SIG-M5 treated with dmso at 0.1 percent for 504 hours (cell line): ENCODE measurements at regions not wholly inside any gene's neighbourhood (a gene's known extent, or its start where the extent isn't known, plus 50 kb on each side); places are given as distances from the start of the nearest gene placed in this dataset.
"Not testable (repeated sequence)": the region's sequence is repeated elsewhere in the genome, so short reads cannot be mapped to it uniquely, and the experiment has no call there.

Experiments used
- DNase-seq: peaks from one replicate; lab custom pipeline; 2025; ENCODE audit not compliant: unreplicated experiment; lab: John Stamatoyannopoulos, UW

DNA sequence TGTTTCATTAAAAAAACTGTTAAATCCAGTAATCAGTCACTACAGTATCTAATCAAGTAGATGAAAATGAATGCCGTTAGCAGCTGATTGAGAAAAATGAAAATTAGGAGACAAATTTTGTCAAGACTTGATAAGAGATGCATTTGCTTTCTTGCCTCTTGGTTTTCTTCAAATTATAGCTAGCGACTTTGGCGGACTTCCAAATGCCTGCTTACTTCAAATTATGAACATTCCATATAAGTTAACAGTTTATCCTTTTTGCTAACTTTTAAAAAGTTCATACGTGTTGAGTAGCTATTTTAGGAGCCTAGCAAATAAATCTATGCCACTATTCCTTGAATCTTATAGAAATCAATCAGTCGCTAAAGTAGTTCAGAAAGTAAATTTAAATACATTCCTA lies 58.8 kb downstream of the PPP4R3C start:
- DNase-seq: no peak

DNA sequence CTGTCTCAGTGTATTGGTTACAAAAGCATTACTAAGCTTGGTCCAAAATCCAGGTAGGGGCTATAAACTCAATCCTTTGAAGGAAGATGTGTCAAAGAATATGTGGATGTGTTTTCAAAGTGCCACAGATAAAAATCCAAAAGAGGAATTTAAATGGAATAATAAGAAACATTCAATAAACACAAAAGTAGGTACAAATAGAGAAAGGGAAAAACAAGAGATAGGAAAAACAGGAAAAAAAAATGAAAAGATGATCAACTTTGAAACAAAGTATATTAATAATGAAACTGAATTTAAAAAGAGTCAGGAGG lies 64.0 kb downstream of the PPP4R3C start:
- no peak for DNase-seq

DNA sequence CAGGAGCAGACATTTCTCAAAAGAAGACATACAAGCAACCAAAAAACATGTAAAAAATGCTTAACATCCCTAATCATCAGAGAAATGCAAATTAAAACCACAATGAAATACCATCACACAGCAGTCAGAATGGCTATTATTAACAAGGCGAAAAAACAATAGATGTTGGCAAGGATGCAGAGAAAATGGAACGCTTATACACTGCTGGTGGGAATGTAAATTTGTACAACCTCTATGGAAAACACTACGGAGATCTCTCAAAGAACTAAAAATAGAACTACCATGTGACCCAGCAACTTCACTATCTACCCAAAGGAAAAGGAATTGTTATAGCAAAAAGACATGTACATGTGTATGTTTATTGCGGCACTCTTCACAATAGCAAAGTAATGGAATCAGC lies 71.5 kb downstream of the PPP4R3C start:
- DNase-seq: no peak

DNA sequence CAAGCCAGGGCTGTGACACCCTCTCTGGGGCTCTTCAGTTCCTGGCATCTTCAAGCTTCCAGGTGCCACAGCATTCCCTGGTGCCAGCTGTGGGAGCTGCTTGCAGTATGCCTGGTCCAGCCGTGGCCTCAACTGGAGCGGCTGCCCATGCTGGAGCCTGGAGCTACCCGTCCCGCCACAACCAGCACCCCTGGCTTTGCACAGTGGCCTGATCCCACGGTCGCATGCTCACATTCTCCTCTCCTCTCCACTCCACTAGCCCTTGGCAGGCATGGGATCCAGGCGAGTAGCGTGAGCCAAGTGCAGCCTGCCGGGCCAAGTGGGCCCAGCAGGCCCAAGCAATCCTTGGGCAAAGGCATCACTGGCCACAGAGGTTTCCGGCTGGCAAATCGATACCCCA lies 81.7 kb downstream of the PPP4R3C start:
- no peak for DNase-seq

DNA sequence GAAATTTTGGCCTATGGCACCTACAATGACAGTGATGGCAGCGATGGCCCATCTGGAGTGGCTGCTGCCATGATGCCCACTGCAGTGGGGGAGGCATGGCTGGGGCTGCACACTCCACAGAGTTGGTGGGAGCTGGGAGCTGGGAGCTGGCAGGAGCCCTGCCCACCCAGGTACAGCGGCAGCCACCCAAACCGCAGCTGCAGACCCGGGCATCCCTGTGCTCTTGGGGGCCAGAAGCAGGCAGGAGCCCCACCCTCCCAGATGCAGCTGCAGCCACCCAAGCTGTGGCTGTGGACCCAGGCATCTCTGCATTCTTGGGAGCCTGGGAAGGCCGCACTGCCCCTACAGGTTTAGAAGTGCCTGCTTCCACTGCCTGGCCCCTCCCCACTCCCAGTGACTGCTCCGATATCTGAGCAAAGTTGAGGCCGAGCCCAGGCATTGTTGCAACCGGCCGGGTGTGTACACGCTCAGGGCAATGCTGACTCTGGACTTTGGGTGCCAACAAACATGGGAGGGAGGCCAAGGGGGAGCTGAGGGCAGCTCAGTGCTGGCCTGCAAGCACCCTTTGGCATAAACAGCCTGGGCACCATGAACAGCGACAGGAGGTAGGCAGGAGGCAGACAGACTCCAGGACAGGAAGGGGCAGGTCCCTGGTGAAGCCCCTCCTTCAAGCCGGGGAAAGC lies 82.8 kb downstream of the PPP4R3C start:
- no peak for DNase-seq

DNA sequence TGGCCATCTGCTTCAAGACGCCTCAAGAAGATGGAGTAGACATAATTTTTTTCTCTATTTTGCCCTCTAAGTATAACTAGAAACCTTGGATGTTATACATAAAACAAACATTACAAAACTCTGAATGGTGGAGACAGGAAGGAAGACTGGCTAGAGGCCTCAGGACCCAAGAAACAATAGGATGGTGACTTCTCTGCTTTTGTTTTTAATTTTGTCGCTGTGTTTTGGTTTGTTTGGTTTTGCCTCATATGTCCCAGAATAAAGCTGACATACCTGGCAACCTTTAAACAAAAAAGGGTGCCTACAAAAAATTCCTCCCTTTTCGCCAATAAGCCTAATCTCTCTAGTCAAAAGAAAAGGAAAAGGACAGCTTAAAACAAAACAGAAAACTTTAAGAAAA lies 109.1 kb downstream of the PPP4R3C start:
- no peak for DNase-seq

DNA sequence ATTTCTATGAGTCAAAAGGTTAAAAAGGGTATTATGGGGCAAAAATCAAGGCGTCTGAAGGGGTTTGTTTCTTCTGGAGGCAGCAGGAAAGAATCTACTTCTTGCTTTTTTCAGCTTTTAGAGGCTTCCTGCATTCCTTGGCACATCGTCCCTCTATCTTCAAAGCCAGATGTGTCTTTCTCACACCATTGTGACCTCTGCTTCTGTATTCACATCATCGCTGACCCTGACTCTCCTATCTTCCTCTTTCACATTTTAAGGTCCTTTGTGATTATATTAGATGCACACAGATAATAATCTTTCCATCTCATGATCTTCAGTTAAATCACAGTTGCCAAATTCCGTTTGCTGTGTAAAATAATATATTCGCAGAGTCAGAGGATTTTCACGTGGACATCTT lies 112.7 kb downstream of the PPP4R3C start:
- DNase-seq: no peak

DNA sequence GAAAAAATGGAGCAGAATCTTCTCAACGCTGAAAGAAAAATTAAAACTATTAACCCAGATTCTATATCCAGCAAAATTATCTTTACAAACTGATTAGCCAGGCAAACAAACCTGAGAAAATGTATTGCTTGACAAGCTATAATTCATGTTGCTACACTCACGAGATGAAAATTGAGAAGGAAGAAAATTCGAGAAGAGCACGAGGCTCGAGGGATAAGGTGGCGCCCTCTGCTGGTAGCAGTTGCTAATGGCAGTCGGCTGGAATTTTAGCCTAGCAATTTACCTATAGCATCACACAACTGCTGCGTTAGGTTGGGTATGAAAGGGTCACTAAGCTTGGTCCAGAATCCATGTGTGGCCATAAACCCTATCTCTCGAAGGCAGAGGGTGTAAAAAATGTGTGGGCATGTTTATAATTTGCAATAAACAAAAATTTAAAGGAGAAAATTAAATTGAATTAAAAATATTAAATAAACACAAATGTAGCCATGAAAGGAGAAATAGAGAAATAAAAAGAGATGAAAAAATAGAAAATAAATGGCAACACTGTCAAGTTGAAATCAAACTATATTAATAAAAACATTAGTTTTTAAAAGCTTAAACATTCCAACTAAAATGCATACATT lies 126.6 kb downstream of the PPP4R3C start:
- DNase-seq: peak; percentile 1

DNA sequence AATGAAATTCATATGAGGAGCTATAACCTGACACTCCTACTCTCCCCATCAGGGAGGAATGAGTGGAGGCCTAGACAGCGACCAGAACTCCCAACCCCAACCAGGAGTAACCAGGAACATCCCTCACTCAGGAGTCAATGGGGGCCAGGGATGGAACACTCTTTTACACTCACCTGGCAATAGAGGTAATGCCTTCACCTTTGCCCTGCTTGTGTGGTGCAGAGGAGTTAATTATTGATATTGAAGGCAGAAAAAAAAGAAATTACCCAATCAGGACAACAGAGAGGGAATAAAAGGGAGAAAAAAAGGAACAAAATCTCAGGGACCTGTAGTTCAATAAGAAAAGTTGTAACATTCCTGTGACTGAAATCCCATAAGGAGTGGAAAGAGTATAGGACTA lies 141.5 kb downstream of the PPP4R3C start:
- no peak for DNase-seq

DNA sequence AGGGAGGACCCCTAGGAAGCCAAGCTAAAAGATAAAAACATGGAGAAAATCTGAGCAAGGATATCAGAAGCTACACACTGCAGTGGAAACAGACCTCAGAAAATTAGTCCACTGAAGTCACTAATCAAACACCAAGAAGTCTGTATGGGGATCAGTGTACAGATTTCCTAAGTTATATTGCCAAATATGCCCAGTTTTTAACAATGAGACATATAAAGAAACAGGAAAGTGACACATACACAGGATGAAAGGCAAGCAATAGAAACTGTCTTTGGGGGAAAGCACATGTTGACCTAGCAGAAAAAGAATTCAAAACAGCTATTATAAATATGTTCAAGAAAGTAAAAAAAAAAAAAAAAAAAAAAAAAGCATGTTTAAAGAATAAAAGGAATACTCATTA lies 153.7 kb downstream of the PPP4R3C start:
- DNase-seq: no peak

DNA sequence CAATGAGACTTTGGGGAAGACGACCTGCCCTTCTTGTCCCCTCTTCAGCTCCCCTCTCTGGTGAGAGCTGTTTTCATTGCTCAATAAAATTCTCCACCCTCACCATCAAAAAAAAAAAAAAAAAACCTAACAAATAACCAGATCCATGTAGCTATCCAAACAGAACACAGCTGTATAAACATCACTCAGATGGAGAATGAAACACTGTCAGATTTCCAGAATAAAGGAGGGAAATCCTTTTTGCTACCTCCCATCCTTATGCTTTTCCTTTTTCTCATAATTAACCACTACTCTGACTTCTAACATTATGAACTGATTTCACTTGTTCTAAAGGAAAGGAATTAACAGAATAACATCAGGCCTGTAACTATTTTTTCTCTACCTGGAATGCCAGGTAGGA lies 155.6 kb downstream of the PPP4R3C start:
- DNase-seq: no peak

DNA sequence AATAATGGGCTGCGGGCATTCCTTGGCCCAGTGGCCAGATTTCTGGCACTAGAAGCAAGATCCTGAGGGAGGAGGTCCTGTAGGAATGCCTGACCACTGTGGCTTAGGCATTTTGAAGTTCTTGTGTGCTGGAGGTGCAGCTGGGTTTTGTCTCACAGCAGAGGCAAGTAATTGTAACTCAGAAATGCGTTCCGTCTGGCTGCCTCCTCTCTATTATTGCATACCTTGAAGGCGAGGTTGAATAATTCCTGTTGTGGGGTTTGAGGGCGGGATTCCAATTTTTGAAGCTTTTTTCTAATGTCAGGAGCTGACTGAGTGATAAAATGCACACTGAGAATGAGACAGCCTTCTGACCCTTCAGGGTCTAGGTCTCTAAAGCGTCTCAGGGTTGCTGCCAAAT lies 170.6 kb downstream of the PPP4R3C start:
- not testable (repeated sequence) for DNase-seq

DNA sequence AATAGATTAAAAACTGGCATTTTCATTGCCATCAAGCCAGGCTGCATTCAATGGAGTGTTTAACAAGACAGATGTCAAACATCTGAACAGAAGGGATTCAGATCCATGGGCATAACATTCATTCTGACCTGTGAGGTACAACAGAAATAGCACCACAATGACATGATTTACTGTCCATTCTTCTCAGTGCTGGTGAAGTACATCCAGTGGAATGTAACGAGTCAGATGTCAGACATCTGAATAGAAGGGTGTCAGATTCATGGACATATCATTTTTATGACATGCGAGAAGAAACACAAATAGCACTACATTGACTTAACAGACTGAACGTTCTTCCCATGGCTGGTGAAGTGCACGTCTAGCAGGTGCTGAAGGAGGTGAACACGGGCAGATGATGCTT lies 186.4 kb downstream of the PPP4R3C start:
- no peak for DNase-seq

DNA sequence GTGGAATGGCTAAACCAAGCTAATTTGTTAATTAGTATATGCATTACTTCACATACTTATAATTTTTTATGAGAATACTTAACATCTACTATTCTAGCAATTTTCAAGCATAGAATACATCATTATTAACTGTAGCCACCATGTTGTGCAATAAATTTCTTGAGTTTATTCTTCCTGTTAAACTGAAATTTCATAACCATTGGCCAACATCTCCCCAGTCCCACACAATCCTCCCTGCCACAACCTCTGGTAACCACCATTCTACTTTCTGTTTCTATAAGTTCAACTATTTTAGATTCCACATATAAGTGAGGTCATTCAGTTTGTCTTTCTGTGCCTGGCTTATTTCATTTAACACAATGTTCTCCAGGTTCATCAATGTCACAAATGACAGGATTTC lies 208.5 kb downstream of the PPP4R3C start:
- DNase-seq: peak; percentile 79

DNA sequence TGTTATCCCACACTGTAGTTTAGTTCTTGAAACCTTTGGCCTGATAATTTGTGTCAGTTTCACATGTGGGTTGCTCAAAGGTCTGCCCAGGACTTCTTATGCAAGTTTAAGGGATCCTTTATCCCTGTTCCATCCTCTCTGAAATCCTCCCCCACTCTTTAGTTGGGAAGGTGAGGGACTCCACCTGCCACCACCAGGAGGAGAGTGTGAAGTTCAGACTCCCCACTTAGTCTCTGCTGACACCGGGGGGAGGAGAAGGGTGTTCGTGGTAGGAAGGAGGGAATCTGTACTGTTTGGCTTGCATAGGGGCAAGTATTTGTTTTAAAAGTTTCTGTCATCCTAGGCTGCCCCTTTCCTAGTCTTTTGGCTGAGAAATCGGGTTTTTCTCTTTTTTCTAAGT lies 211.8 kb downstream of the PPP4R3C start:
- no peak for DNase-seq

DNA sequence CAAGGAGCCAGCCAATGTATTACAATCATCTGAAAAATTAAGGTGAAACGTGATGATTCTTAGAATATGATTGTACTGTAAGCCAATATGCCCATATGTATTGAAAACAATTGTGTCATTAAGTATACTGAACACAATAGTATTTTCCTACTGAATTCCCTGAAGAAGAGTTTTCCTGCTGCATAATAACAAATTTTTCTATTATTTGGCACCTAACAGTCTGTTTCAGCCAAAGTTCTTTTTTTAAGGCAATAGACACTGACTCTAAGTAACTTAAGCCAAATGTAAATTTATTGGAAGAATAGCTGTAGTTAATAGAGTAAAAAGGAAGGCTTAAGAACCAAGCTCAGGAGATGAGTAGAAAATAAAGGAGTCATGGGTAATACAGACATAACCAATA lies 220.6 kb downstream of the PPP4R3C start:
- no peak for DNase-seq

DNA sequence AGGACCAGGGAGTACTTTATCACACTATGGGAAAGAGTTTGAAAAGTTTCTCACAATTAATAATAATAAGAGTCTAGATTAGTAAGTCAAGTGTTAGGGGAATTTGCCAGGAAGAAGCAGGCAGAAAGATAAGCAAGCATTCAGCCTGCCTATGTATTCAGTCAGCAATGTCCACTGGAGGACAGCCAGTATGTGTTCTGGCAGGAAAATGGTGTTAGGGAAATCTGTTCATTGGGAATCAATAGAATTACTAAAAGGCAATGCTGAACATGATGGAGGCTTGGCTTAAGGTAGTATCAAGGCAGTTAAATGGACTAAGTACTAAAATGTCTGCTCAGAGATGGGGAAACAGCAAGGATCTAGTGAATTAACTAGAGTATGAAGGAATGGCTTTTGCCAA lies 221.2 kb downstream of the PPP4R3C start:
- no peak for DNase-seq

DNA sequence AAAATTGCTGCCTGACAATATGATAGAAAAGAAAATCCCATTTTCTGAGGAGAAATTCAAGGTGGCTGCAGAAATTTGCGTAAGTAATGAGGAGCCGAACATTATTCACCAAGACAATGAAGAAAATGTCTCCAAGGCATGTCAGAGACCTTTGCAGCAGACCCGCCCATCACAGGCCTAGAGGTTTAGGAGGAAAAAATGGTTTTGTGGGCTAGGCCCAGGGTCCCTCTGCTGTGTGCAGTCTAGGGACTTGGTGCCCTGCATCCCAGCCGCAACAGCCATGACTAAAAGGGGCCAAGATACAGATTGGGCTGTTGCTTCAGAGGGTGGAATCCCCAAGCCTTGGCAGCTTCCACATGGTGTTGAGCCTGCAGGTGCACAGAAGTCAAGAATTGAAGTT lies 223.1 kb downstream of the PPP4R3C start:
- not testable (repeated sequence) for DNase-seq

DNA sequence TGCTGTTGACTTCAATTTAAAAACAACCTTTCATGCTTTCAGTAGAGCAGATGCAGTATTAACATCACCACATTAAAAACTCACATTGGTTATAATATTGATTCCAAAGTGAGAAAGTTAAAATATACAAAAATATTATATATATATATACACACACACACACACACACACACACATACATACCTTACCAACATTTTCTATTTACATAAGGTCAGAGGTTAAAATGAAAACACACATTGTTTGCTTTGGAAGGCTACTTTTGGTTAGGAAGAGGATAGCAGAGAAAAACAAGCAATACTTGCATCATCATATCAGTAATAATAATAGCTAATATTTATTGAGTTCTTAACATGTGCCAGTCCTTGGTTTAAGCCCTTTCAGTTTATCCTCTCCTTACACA lies 226.5 kb downstream of the PPP4R3C start:
- DNase-seq: no peak

DNA sequence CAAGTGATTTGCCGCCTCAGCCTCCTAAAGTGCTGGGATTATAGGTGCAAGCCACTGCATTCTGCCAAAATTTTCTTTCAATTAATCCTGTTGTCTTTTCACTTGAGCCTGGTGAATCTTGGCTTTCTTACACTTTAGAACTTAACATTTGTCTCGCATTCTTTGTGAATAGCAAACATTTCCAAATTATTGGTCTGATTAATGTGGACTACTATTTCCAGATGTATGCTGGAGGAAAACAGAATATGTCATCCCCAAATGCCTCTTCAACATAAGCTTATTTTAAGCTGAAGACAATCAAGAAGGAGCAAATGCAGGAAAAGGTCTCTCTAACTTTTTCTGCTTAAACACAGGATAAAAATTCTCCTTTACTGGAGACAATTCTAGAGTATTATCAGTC lies 233.4 kb downstream of the PPP4R3C start:
- DNase-seq: no peak

DNA sequence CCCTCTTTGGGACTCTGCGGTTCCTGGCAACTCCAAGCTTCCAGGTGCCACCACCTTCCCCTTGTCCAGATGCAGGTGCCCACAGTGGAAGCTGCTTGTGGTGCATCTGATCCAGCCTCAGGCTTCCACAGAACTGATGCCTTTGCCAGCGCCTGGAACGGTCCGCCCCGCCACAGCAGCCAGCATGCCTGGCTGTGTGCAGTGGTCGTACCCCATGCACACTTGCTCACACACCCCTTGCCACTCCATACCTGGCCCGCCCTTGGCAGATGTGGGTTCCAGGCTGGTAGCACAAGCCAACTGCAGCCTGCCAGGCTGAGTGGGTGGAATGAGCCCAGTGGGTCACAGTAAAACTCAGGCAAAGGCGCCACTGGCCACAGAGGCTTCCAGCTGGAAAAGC lies 240.5 kb downstream of the PPP4R3C start:
- no peak for DNase-seq

DNA sequence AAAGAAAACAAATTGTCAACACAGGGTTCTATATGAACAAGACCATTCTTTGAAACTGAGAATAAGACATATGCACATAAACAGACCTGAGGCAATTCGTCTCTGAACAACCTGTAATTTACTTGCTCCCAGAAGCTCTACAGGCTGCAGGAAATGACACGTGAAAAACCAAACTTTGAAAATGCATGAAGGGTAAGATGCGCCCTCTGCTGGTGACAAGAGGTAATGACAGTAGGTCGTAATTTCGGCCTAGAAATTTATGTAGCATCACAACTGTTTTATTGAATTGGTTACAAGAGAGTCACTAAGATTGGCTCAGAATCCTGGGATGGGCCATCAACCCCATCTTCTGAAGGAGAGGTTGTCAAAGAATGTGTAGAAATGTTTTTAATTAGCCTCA lies 276.5 kb downstream of the PPP4R3C start:
- peak; percentile 50 for DNase-seq

DNA sequence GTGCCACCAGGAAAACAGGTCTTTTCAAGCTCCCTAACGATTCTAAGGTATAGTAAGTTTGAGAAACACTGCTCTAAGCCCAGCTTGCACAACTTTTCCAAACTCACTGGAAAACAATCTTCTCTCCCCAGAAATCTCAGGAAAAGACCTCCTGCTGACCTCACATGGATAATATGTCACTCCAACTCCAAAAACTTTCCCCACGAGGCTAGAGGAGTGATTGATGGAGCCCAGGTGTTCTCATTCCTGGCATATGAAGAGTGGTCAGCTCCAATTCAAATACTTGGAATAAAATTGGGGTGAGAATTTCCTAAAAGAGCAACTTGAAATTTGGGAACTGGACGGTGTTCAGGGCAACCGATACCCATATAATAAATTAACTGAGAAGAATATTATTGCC lies 299.9 kb downstream of the PPP4R3C start:
- DNase-seq: no peak
